ENCODE measurements at regions not wholly inside any gene's neighbourhood (a gene's known extent, or its start where the extent isn't known, plus 50 kb on each side); places are given as distances from the start of the nearest gene placed in this dataset.

DNA sequence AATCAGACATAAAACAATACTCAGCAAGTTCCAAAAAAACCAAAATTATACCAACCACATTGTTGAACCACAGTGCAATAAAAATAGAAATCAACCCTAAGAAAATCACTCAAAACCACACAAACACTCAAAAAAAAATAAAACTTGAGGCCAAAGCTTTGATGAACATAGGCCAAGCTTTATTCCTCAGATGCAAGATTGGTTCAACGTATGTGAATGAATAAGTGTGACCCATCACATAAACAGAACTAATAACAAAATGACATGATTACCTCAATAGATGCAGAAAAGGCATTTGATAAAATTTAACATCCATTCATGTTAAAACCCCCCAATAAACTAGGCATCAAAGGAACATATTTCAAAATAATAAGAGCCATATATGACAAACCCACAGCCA, 506.1 kb upstream of the FZD8 start:
- DNase-seq: no peak

DNA sequence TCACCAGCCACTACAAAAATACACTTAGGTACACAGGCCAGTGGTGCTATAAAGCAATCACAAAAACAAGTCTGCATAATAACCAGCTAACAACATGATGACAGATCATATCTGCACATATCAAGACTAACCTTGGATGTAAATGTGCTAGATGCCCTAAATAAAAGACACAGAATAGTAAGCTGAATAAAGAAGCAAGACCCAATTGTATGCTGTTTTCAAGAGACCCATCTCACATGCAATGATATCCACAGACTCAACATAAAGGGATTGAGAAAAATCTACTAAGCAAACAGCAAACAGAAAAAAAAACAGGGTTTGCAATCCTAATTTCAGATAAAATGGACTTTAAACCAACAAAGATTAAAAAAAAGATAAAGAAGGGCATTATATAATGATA, 505.4 kb upstream of the FZD8 start:
- DNase-seq: no peak

DNA sequence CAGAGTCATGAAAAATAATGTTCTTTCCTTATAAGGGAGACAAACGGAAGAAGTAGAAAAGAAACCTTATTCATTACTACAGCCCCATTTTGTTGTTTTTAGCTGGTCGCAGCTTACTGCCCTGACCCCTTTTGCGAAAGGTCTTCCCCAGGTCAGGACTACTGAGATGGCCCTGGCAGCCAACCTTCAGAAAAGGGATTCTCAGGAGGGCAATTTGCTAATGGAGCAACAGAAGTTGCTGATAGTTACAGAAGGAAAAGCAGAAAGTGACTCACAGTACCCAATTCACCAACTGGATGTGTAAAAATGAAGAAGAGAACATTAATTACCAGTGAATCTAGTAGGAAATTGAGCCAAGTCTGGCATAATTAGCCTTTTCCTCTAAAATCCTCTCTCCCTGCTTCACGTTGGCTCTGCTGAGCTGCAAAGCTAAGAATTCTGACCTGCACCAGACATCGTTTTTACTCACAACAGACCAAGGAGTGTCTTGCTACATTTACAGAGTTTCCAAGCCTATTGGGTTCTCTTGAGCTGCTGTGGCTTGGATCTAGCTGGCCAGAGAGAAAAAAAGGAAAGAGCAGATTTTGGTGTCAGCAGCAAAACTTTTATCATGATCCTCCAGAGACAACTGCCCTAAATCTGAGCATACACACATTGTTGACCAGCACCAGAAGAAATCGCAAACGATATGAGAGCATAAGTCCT, 499.9 kb upstream of the FZD8 start:
- DNase-seq: no peak

DNA sequence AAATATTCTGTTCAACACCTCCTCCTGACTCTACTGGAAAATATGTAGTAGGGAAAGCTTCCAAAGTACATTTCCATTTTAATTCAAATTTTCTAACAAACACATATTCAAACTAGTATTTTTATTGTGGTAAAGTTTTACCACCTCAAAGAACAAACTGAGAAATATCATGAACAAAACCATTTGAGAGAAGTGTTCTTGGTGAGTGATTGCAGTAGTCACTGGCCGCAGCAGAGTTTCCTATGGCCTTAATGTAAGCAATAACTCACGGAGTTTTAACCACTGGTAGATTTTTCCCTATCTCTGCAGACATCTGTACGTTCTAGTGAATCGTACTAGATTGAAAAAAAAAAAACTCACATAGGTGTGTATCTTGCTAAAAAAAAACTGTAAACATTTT, 487.0 kb upstream of the FZD8 start:
- no peak for DNase-seq

DNA sequence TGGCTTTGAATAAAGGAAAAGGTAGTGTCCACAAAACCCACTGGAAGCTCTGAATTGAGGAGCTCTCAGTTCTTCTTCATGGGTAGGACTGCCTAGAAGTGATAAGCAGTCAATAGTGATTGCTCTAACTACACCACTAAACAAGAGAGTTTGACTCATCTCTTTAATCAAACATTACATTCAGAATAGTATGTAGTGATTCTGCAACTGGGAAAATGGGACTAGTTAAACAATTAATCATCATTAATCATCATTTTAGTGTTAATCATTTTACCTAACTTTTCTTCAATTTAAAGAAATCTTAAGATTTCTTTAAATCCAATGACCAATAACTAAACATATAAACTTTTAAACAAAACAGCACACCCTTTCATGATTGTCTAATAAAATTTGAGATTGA, 484.0 kb upstream of the FZD8 start:
- no peak for DNase-seq

DNA sequence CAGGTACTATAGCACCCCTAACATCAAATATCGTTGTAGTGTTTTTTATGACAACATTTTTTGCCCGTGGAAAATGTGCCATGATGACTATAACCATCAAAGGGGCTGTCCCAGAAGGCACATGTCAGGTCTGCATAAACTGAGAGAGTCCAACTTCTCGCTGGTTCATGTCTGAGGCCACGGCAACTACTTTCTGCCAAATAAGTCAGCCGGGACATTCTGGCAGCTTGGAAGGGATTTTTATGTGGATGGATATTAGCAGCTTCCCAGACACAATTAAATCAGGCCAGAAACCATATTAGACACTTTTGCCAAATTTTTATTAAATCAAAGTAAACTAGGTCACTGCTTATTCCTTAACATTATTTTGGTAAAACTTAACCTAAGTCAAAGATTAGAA, 477.4 kb upstream of the FZD8 start:
- DNase-seq: no peak

DNA sequence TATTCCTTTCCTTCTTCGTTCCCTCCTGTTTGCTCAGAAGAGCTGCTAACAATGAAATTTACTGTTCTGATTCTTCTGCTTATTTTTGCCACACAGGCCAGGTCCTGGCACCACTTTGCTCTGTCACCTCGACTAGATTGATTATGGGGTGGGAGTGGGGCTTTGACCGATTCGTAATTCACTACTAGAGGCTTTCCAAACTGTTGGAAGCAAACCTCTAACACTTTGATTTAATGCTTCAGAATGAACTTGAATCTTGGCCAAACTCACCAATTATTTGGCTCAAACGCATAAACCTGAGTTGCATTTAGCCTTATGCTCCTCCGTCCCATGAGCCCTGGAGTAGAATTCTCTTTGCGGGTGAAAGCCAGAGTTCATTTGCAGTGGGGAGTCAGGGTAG, 476.2 kb upstream of the FZD8 start:
- no peak for DNase-seq

DNA sequence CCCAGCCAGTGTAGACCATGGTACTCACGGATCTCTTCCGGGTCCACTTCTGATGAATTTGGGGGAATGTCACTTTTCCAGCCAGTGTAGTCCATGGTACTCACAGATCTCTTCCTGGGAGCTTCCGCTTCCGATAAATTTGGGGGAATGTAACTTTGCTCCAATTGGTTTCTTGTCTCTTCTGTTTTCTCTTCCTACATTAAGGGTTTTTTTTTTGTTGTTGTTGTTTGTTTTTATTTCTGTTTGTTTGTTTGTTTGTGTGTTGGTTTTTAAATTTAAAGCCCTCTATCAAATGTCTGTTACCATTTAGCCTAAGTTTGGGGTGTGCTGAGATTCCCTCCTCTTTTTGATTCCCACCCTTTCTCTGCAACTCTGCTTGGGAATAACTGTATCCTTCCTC, 475.8 kb upstream of the FZD8 start:
- no peak for DNase-seq

DNA sequence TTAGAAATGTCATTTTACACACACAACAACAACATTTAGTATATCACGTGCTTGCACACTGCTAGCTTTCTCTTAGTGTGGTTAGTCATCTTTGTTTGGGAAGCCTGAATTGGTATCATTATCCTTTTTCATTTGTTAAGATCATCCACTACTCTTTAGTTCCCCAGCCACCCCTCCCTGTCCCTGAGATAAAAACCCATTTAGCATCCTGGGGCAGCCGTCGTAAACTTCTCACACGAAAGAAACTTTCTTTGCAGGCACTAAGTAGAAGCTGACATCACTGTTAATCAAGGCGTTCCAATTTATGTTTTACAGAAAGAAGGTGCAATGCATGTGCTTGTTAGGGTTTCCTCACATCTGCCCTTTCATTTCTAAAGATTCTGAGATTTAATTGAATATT, 475.1 kb upstream of the FZD8 start:
- DNase-seq: no peak

DNA sequence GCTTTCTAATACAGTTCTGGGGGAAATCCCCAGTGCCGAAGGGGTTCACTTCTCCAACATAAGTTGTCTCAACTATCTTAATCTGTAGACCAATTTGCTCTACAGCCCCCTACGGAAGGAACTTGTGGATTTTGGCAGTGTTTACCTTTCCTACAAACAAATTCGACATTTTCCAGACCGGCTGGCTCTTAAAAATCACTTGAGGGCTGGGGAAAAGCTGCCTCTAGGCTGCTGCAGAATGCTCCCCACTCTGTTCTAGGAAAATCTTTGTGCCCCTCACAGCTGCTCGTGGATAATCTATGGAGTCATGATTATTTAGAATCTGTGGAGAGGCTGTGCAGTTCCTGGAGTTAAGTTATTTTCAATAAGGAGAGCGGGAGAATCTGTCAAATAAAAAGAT, 474.6 kb upstream of the FZD8 start:
- no peak for DNase-seq

DNA sequence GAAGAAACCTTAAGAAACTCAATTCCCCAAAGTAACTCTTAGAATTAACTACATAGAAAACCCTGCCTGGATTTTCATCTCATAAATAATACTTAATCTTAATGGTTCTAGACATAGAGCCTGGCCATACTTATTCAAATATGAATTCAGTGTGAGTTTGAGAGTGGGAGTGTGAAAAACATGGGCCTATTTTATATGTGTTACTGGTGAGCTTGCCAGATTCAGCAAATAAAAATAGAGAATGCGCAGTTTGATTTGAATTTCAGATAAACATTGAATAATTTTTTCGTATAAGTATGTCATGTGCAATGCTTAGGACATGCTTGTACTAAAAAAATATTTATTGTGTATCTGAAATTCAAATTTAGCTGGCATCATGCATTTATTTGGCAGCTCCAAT, 473.9 kb upstream of the FZD8 start:
- no peak for DNase-seq

DNA sequence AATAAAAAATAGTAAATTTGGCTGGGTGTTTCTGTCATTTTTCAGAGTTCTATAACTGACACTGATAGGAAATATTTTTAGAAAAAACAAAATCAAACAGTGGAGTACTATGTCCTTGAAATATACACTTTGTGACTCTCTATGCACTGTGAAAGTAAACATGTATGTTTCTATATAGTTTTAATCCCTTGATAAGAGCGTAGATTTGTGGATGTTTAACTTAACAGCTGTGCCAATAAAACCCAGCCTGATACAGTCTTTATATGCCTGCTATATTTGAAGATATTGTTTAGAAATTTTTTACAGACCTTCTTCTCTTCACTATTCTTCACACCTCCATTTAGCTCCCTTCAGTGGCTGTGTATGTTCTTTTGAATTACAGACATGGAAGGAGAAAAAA, 473.3 kb upstream of the FZD8 start:
- DNase-seq: no peak

DNA sequence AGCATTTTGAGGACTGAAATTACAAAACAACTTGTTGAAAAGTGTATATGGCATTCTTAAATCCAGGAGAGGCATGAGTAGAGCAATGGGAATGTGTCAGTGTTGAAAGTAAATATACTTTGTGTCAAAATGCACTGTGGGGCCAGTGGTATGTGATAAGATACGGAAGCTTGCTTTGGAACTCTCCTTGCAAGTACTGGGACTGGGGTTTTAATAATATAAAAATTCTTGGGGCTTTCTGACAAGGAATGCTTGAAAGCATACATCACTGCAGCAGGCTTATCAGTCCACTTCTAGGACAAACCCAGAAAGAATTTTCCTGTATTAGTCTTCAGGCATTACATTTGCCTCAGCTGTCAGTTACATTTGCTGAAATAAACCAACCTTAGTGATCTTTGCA, 472.8 kb upstream of the FZD8 start:
- DNase-seq: no peak

DNA sequence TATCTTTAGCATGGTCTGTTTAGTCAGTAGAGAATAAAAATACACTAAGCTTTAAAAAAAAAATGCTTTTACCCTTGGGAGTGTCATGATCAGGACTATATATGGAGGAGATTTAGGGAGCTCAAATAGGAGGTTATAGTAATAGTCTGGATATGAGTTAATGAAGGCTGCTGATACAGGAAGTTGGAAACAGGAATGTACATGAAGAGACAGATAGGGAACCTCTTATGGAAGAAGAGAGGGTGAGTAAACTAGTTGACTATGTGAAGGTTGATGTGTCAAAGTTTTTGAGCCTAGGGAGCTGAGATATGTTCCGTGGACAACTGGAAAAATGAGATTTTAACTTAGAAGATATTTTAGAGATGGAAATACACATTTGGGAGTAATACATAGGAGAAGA, 472.0 kb upstream of the FZD8 start:
- no peak for DNase-seq

DNA sequence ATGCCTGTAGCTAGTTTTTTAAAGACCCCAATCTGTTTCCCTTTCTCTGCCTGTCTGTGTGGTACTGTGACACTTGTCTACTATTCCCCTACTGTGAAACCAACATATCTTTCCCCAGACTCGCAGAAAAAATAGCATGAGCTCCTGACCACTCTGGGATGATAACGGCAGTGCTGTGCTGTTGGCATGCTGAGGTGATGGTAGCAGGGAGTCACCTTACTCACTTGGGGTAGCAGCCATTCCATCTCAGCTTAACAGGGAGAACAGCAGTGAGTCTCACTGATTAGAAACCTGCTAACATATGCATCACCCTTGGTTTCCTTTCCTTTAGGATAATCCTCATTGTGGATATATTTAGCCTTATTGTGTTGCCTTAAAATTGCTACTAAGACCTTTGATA, 469.6 kb upstream of the FZD8 start:
- DNase-seq: no peak

DNA sequence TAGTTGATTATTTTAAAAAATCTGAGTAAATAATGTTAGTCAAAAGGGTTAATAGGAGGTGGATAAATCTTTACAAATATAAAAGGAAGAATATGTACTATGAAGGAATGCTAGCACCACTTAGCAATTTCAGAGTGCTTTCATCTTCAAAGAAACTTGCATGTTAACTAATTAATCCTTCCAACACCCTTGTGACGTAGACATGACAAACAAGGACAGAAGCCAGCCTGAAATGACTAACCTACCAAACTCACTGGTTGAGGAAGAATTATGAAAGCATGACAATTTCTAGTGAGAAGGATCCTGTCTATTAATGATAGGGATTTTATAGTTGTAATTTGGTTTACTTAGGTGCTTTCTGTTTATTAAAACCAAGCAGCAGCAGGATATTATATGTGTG, 468.0 kb upstream of the FZD8 start:
- DNase-seq: no peak

DNA sequence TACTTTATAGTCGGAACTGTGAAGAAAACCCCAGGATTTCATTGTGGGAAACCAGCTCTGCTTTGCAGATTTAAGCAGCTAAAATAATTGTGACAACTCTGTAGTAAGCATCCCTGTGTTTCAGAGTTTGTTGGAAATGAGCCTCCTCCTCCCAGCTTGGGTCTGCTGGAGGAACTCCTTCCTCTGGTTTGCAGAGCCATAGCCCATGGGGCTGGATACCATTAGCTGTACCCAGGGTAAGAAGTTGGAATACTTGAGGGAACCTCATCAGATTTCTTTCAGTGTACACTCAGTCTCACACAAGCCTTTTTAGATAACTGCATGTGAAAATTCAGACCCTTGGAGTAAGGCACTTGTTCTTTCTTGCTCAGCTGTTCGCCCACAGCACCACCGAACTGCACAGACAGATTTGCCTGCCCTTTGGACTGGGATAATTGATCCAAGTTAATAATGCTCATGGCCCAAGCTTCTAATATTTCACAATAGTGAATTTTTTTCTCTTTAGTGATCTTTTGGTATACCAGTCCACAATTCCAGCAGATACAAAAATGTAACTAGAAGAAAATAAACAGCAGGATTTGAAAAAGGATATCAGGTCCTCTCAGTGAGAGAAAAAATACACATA, 467.4 kb upstream of the FZD8 start:
- DNase-seq: no peak

DNA sequence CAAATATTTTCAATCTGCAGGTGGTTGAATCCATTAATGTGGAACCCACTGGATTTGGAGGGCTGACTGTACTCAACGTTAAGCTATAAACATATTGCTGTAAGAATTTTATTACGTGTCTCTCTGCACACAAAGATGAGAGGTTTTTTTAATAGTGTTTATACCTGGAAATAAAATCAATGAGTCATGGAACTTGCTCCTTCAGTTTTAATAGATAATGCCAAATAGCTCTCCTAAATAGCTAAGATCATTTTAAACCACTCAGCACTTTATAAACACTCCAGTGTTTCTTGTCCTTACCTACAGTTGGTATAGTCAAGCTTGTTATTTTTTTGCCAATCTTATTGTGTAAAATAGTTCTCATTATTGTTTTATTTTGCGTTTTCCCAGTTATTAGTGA, 455.6 kb upstream of the FZD8 start:
- no peak for DNase-seq

DNA sequence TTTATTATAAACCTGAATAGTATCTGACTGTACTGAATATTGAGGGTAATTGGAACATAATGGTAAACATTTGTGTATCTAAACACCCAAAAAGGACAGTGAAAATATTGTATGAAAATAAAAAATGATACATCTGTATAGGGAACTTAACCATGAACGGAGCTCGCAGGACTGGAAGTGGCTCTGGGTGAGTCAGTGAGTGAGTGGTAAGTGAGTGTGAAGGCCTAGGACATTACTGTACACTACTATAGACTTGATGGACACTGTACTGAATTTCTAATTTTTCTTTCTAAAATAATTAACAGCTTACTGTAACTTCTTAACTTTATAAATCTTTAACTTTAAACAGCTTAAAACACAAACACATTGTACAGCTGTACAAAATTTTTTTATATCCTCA, 454.5 kb upstream of the FZD8 start:
- DNase-seq: no peak

DNA sequence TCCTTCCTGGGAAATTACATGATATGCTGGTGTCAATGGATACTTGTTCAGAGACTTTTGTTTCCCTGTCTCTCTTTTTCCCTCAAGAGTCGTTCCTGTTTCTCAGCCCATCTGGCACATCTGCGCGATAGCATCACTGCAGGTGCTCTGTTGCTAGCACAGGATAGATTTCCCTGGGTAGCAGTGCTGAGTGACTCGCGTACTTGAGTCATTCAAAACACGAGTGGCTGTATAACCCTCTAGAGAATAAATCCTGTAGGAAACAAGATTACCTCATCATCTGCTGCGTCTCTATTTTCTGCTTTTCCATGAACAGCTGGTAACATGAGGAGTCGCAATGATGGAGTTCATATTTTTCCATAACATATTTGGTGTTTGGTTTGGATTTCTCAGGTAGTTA, 452.0 kb upstream of the FZD8 start:
- no peak for DNase-seq

DNA sequence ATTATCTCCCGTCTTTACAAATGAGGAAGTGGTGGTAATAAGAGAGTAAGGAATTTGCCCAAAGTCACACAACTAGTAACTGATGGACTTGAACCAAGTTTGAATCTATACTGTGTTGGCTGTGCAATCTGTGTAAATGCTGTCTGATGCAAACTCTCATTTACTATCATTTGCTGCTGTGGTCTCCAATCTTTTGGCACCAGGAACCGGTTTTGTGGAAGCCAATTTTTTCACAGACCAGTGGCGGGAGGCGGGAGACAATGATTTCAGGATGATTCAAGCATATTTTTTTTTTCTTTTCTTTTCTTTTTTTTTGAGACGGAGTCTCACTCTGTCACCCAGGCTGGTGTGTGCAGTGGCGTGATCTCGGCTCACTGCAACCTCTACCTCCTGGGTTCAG, 450.0 kb upstream of the FZD8 start:
- no peak for DNase-seq

DNA sequence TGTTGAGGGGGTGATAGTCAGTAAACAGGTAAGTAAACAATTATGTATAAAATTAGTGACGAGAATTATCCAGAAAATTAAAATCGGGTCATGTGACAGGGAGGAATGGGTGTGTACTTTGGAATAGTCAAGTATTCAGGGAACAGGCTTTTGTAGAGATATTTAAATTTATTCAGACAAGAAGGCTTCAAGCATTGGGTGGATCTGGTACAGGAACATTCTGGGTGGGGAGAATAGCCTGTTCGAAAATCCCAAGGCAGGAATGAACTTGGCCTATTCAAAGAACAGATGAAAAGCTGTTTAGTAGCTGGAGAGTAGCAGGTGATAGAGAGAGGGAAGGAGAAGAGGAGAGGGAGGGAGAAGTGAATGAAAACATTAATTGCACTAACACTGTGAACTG, 448.9 kb upstream of the FZD8 start:
- no peak for DNase-seq

DNA sequence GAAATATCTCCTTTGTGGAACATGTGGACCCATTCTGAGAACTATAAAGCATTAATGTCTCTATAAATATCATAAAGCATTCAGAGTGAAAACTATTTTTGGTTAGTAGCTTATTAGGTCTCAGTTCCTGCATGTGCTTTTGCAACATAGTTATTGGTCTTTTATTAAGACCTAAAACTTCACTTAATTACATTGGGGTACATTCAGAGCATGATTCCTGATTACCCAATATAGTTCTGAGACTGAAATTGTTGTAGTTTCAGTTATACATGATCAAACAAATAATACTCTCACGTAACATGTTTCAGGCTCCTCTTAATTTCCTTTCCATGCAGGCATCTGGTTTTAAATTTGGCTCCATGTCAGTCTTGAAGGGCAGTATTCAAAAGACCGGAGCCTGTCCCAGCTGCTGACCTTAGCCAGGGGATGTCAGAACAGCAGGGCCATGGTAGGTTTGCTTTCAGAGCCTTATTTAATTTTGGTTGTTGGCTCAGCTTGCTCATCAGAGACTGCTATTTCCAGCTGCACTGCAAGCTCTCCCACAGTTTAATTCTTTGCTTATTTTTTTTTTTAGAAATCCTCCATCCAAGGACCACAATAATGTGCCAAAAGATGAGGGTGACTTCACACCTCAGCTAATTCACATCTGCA, 447.8 kb upstream of the FZD8 start:
- no peak for DNase-seq
